HG02588 (cell line): ENCODE measurements at regions not wholly inside any gene's neighbourhood (a gene's known extent, or its start where the extent isn't known, plus 50 kb on each side); places are given as distances from the start of the nearest gene placed in this dataset.
"Not testable (repeated sequence)": the region's sequence is repeated elsewhere in the genome, so short reads cannot be mapped to it uniquely, and the experiment has no call there.

ENCODE experiments used
- ATAC-seq: cut with Tn5 transposase; IDR thresholded peaks from one replicate; pipeline ENCODE4 v1.9.1; 2021; ENCODE audit warnings: mild to moderate bottlenecking, moderate library complexity; ENCODE audit not compliant: unreplicated experiment

DNA sequence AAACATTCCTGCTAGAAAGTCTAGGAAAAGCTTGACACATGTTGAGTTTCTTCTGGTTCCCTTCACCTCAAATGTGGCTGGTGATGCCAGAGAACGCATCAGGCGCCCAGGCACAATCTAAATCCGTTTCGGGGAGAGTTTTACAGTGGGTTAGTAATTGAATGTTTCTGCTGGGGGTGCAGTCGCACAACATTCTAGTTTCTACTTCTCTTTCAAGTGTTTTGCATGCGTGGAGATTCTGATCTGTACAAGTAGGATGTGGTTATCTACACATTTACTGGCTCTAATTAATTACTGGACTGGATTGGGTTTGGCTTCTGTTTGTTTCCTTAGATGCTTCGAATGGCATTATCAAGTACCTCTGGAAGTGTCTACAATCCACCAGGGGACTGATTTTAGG, 173.8 kb downstream of the TMEM26 start:
- ATAC-seq = peak; percentile 72

- no peak for ATAC-seq
These were observed 174.6 kb downstream of the TMEM26 start for GRCh38 chr10:61278556-61278955.

GRCh38 chr10:61272781-61273180, 180.4 kb downstream of the TMEM26 start:
- no peak for ATAC-seq

GRCh38 chr10:61271127-61271780, 181.9 kb downstream of the TMEM26 start:
- ATAC-seq = no peak

DNA sequence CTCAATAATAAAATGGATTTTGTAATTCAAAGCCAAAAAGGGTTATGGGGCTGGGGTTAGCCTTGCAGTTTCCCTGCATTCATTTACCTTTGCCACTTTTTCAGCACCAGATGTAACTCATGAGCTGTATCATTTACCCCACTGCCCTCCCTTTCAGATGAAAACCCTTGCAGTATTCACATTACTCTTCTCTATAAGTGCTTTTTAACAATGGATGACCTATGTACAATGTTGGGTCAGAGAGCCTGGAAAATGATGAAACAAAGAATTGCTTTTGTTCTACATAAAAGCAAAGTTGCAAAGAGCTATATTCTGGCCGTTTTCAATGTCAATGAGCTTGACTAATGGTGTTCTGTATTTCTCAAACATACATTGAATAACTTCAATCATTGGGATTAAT, 189.7 kb downstream of the TMEM26 start:
- no peak for ATAC-seq

DNA sequence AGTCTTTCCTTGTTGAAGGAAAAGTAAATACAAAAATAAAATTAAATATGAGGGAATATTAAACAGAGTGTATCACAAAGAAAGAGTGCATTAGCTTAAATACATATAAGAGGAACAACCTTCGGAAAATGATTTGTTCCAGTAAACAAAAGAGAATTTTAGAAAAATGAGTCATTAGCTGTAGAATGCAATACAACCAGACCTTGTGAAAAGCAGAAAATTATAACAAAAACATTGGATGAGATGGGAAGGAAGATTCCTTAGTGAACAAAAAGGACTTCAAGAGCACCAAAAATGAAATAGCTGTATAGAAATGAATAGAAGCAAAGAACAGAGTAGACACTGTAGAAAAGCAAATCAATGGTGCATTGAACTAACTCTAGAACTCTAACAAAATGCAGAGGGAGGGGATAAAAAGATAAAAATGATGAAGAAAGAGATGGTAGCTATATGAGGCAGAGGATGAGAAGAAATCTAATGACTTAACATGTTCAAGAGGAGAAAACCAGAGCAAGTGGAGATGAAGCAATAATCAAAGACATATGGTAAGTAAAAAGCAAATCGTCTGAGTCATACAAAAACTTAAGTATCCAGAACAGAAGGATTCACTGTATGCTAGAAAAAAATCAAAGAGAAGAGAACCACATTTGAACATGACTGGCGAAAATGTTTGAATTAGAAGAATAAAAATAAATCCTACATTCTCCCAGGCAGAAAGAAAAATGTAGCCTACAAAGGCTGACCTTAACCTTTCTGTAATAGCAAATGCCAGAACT, 190.5 kb downstream of the TMEM26 start:
- ATAC-seq = no peak

- ATAC-seq = no peak
These were observed 195.2 kb downstream of the TMEM26 start for GRCh38 chr10:61257956-61258496.

- no peak for ATAC-seq
These were observed 196.0 kb downstream of the TMEM26 start for GRCh38 chr10:61257136-61257535.

- not testable (repeated sequence) for ATAC-seq
These were observed 200.9 kb downstream of the TMEM26 start for GRCh38 chr10:61252326-61252725.

- no peak for ATAC-seq
These were observed 202.1 kb downstream of the TMEM26 start for GRCh38 chr10:61251089-61251488.

GRCh38 chr10:61250131-61250530, 203.1 kb downstream of the TMEM26 start:
- ATAC-seq = no peak

GRCh38 chr10:61248013-61248412, 205.2 kb downstream of the TMEM26 start:
- ATAC-seq = no peak

GRCh38 chr10:61244261-61244775, 208.9 kb downstream of the TMEM26 start:
- no peak for ATAC-seq

DNA sequence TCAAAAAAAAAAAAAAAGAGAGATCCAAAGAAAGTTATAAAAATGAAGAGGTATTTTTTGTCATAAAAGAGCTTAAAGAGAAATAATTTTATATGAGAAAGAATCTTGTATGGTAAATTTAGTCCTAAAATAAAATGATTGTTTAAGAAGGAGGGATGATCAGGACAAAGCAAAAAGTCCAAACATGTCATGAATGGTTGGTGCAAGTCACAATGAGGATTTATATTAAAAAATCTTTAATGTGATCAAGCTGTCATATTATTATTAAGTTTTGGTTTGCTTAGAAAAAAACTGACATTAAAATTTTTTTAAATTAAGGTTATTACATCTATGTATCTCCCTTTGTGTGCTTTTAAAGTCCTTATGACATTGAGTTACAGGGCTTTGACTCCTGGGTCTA, 220.4 kb downstream of the TMEM26 start:
- no peak for ATAC-seq

DNA sequence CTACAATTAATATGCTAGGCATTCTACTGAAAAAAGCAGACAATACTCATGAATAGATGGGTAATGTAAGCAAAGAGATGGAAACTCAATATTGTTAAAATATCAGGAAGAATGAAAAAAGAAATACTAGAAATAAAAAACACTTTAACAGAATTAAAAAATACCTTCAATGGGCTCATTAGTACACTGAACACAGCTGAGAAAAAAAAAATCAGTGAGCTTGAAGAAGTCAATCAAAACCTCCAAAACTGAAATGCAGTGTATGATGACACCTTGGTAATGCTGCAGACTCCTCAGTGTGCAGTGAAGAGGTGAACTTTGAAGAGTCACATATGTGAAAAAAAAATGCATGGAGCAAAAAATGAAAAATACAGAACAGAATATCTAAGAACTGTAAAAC, 227.2 kb downstream of the TMEM26 start:
- ATAC-seq = no peak

DNA sequence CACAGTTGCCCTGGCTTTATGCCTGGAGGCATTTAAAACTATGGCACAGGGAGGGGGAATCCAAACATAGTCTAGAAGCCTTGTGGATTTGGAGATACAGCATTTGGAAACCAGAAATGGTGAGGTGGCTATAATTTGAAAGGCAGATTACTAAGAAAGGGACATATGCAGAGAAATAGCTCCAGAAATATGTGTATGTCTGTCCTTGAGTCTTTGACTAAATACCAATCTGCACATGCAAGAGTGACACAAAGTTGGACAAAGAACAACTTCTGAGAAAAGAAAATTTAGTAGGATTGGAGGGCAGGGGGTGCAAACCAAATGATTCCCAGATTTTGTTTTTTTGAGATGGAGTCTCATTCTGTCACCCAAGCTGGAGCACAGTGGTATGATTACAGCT, 229.6 kb downstream of the TMEM26 start:
- no peak for ATAC-seq

DNA sequence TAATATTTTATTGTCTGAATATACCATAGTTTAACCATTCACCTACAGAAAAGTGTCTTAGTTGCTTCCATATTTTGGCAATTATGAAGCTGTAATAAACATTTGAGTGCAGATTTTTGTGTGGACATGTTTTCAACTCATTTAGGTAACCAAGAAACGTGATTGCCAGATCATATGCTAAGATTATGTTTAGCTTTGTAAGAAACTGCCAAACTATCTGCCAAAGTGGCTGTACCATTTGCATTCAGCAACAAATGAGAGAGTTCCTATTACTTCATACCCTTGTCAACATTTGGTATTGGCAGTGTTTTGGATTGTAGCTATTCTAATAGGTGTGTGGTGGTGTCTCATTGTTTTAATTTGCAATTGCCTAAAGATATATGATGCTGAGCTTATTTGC, 233.5 kb downstream of the TMEM26 start:
- ATAC-seq = no peak

DNA sequence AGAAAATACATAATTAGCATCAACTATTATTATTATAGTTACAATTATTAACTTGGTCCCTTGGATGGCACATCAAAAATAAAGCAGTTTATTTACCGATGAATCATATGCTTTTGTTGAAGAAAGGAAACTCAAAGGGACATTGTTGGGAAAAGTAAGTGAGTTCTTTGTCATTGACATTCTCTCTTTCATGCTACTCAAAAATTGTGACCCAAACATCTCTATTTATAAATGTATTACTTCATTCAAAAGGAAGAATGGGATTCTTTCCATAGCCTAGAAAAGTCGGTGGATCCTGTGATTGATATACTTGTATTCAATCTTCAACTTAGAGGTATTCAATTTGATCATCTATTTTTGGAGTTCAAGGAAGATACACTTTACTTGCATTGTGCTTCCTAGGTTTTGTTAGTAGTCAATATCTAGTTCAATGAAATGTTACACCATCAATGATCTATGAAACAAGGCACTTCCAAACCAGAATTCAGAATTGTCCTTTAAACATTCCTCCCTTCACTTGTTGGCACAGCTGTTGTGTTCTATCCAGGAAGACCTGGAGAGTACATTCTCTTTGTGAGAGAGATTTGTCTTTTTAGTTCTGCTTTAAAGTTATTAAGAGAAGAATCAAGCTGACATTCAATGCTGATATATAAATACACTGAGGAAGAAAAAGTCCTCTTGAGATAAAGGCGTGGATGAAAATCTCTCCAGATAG, 235.2 kb downstream of the TMEM26 start:
- no peak for ATAC-seq

- ATAC-seq = no peak
These were observed 237.9 kb downstream of the TMEM26 start for GRCh38 chr10:61215246-61215645.

DNA sequence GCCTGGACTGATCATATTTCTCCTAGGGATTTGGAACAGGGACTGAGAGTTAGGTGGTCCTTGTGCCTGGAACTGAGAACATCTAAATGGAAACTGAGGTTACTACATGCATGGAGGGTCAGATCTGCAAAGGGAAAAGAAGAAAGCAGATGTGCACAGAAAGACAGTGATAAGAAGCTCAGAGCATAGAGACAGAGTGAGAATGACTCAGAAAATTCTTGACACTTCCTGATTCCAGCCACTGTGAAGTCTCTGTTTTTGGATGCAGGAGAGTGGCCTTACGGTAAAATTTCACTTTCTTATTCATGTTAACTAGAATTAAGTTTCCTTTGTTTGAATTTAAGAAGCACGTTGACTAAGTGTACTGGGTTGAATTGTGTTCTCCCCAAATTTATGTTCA, 241.7 kb downstream of the TMEM26 start:
- ATAC-seq = no peak

GRCh38 chr10:61197057-61197456, 253.1 kb upstream of the RHOBTB1 start:
- no peak for ATAC-seq
